Type B pancreatic cell (in vitro differentiated cells): ENCODE measurements at regions not wholly inside any gene's neighbourhood (a gene's known extent, or its start where the extent isn't known, plus 50 kb on each side); places are given as distances from the start of the nearest gene placed in this dataset.

Experiments
- DNase-seq: peaks from one replicate; pipeline ENCODE4 v3.0.0; 2021; ENCODE audit warnings: mixed read lengths; ENCODE audit not compliant: unreplicated experiment; ENCODE audit errors: extremely low spot score
- H3K27ac Mint-ChIP-seq: 2 replicates; pipeline ENCODE4 v1.8.0; 2021; ENCODE audit warnings: mild to moderate bottlenecking, mixed read lengths
- H3K27me3 Mint-ChIP-seq: 2 replicates; pipeline ENCODE4 v1.8.0; 2021; ENCODE audit warnings: mixed read lengths
- H3K36me3 Mint-ChIP-seq: 2 replicates; pipeline ENCODE4 v1.8.0; 2021; ENCODE audit warnings: mixed read lengths
- H3K4me1 Mint-ChIP-seq: one replicate; pipeline ENCODE4 v1.8.0; 2021; ENCODE audit warnings: mixed read lengths; ENCODE audit not compliant: unreplicated experiment
- H3K4me3 Mint-ChIP-seq: 2 replicates; pipeline ENCODE4 v1.8.0; 2021; ENCODE audit warnings: mild to moderate bottlenecking, mixed read lengths
- H3K9me3 Mint-ChIP-seq: 2 replicates; pipeline ENCODE4 v1.8.0; 2021; ENCODE audit warnings: mixed read lengths
- TF ChIP-seq, protein P1 (sequence below): fragments of 200-600 bp; sonication (generic); conservative IDR thresholded peaks from 2 replicates; pipeline ENCODE4 v1.5.0; 2021; ENCODE audit warnings: antibody characterized with exemption, mild to moderate bottlenecking

GRCh38 chr14:85731186-85731585, 201.2 kb downstream of the FLRT2 start:
- DNase-seq: no peak
- Mint-ChIP-seq H3K4me3 (no peak overlapping the region), H3K27ac (no peak overlapping the region), H3K27me3 (peaks cover 3% of the 10 kb centered on the region), H3K36me3 (no peaks in the 10 kb centered on the region), H3K4me1 (peaks cover 4% of the 10 kb centered on the region), H3K9me3 (no peaks in the 10 kb centered on the region)
- TF ChIP-seq, protein P1, sequence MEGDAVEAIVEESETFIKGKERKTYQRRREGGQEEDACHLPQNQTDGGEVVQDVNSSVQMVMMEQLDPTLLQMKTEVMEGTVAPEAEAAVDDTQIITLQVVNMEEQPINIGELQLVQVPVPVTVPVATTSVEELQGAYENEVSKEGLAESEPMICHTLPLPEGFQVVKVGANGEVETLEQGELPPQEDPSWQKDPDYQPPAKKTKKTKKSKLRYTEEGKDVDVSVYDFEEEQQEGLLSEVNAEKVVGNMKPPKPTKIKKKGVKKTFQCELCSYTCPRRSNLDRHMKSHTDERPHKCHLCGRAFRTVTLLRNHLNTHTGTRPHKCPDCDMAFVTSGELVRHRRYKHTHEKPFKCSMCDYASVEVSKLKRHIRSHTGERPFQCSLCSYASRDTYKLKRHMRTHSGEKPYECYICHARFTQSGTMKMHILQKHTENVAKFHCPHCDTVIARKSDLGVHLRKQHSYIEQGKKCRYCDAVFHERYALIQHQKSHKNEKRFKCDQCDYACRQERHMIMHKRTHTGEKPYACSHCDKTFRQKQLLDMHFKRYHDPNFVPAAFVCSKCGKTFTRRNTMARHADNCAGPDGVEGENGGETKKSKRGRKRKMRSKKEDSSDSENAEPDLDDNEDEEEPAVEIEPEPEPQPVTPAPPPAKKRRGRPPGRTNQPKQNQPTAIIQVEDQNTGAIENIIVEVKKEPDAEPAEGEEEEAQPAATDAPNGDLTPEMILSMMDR: no peak

- H3K9me3 Mint-ChIP-seq: no peaks in the 10 kb centered on the region
- H3K4me1 Mint-ChIP-seq: peaks cover 4% of the 10 kb centered on the region
- H3K27ac Mint-ChIP-seq: no peak overlapping the region
- no peak overlapping the region for H3K4me3 Mint-ChIP-seq
- H3K27me3 Mint-ChIP-seq: peaks cover 3% of the 10 kb centered on the region
- DNase-seq: no peak
- TF ChIP-seq, protein P1: no peak
- H3K36me3 Mint-ChIP-seq: no peaks in the 10 kb centered on the region
Measured at GRCh38 chr14:85728476-85729065, 198.6 kb downstream of the FLRT2 start.

- H3K9me3 Mint-ChIP-seq: no peaks in the 10 kb centered on the region
- TF ChIP-seq, protein P1: no peak
- no peak overlapping the region for H3K4me3 Mint-ChIP-seq
- H3K4me1 Mint-ChIP-seq: no peaks in the 10 kb centered on the region
- H3K27ac Mint-ChIP-seq: no peak overlapping the region
- no peaks in the 10 kb centered on the region for H3K36me3 Mint-ChIP-seq
- H3K27me3 Mint-ChIP-seq: peaks cover 3% of the 10 kb centered on the region
- DNase-seq: no peak
Measured at GRCh38 chr14:85714069-85714468, 184.1 kb downstream of the FLRT2 start.

DNA sequence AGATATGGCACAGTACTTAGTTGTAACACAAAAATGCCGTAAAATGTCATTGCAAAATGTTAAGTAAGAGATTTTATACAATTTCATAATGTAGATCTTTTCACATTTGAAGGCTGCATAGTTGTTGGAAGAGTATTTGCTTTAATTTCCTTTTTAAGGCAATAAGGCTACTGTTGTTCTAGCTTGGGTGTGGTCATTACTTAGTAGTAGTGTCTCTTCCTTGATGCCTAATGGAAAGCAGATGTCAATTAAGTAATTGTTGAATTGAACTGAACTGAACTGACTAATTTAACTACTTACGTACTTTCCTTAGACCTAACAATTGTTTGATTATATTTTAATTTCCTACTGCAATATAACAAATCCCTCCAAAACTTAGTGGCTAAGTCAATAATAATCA, 181.7 kb downstream of the FLRT2 start:
- no peaks in the 10 kb centered on the region for H3K36me3 Mint-ChIP-seq
- H3K27ac Mint-ChIP-seq: no peak overlapping the region
- no peaks in the 10 kb centered on the region for H3K9me3 Mint-ChIP-seq
- no peak overlapping the region for H3K4me3 Mint-ChIP-seq
- TF ChIP-seq, protein P1: no peak
- H3K27me3 Mint-ChIP-seq: peaks cover 5% of the 10 kb centered on the region
- DNase-seq: no peak
- no peaks in the 10 kb centered on the region for H3K4me1 Mint-ChIP-seq
